Right lobe of liver (tissue), 4 donors: ENCODE measurements at regions not wholly inside any gene's neighbourhood (a gene's known extent, or its start where the extent isn't known, plus 50 kb on each side); places are given as distances from the start of the nearest gene placed in this dataset.

Experiments used
- CTCF ChIP-seq, 4 donors: fragments of 200-600 bp in 3 of 4; fragments of 450-650 bp in 1 of 4; IDR thresholded peaks; one replicate each; pipeline versions ENCODE4 v1.5.1 to v1.8.0; 2016 to 2022; ENCODE audit warnings: antibody characterized with exemption in 4 of 4, mild to moderate bottlenecking in 2 of 4
- POLR2A ChIP-seq: fragments of 450-650 bp; IDR thresholded peaks from one replicate; pipeline ENCODE4 v1.6.1; 2017; ENCODE audit warnings: antibody characterized with exemption, mild to moderate bottlenecking
- donor health status: DM: no; HTN: no; CAD: no.
- donor health status: DM: no; HTN: no; CAD: no.
- donor health status: DM: no; HTN: yes; CAD: no.

- no peak for TF ChIP-seq POLR2A
- TF ChIP-seq CTCF (IDR thresholded peaks at IDR 0.05) = no peak
Measured at GRCh38 chr7:16099302-16099849, 322.0 kb downstream of the CRPPA start.
